HG02610 (cell line): ENCODE measurements at regions not wholly inside any gene's neighbourhood (a gene's known extent, or its start where the extent isn't known, plus 50 kb on each side); places are given as distances from the start of the nearest gene placed in this dataset.

ENCODE experiments used
- ATAC-seq: cut with Tn5 transposase; IDR thresholded peaks from one replicate; pipeline ENCODE4 v1.9.1; 2021; ENCODE audit warnings: mild to moderate bottlenecking, moderate library complexity; ENCODE audit not compliant: unreplicated experiment

DNA sequence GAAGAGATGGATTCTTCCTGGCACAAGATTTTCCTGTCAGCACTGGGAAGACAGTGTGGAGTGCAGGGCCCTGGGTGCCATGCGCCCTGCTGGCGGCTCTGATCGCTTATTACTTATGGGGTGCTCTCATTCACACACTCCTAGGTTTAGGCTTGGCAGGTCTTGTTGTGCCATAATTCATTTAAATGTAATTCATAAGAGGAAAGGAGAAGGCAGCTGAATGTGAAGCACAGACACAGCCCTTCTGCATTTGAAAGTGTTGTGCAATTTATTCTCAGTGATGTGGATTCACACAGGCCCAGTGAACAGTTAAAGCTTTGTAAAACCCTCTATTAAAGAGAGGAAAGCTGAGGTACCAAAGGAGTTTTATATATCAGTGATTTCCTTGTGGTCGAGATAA is 249.7 kb downstream of the C4orf33 start:
- ATAC-seq = no peak

DNA sequence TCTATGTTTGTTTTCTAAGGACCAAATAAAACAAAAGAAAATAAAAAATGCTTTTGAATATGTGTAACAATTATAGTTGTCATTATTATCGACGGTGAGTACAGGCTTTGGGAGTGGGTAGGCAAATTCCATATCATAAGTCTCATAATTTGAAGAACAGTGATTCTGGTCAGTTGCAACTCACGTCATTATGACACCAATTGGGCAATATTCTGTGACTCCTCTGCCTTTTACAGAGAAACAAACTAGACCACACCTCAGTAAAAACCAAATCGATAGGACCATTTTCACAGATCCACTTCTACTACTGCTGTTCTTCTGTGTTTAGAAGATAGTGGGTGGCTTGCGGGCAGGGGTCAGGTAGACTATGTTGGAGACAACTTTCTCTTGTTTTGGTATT is 250.1 kb downstream of the C4orf33 start:
- no peak for ATAC-seq

- no peak for ATAC-seq
Observed at GRCh38 chr4:129346734-129347133, 250.8 kb downstream of the C4orf33 start.

DNA sequence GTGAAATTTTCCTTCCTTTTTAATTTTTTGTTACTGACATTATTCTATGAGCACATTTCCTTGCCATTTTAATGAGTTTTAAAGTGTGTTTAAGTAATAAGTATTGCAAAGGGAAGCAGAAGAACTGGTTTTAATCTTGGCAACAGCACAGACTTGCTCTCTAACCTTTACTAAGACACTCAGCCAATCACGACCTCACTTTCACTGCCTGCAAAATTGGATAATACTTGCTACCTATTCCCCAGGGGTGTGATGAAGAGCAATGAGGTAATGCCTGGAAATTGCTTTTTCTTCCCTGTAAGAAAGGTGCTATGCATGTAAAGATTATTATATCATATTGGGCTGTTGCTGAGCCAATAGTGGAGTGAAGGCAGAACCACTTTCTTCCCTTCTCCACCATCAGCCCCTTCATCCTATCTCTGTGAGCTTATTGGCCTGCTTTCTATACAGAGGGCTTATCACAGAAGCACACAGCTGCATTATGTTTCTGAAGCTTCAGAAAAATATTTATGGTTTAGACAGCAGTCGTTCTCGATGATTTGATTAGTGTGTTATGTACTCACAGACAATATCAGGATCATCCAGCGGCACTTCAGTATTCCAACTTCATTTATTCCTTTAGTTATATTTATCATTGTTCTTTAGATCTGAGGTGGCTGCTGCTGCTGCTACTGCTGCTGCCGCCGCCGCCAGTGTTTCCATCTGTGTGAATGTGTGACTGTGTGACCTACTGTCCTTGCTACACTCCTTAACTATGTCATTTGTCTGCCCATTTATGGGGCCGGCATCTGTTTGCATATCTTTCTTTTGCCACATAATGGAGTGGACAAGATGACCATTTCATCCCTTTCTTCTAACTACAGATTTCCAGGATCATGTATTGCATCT is 255.1 kb downstream of the C4orf33 start:
- ATAC-seq = no peak

DNA sequence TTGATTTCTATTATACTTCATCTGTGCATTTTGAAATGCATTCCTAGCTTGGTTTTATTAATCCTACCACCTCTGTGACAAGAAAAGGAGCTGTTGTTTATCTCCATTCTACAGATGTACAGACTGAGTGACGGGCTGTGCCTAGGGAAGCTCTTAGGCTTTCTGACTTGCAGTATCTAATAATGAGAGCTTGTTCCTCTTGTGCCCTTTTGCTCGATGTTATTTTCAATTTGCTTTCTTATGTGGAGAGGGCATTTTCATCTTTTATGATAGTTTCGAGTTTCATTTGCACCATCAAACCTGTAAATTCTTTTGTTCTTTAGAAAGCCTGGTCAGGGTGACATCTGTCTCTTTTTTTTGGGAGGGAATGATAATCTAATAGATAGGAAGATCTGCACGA is 256.5 kb downstream of the C4orf33 start:
- ATAC-seq = no peak

GRCh38 chr4:129353490-129353889 is 257.5 kb downstream of the C4orf33 start:
- no peak for ATAC-seq

DNA sequence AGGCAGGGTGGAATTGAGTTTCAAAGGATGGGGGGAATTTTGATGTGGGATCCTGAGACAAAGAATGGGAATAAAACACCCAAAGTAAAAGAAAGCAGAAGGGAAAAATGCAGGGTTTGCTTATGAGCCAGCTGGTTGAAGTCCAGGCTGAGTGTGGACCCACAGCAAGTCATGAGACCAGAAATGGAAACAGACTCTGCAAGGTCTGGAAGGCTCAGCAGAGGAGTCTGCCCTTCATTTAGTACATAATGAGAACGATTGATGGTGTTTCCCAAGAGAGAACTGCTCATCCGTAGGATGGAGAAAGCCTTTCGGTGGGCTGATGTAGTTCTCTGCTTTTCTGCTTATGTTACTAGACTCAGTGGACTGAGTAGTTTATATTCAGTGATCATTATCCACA is 259.1 kb downstream of the C4orf33 start:
- ATAC-seq = no peak

DNA sequence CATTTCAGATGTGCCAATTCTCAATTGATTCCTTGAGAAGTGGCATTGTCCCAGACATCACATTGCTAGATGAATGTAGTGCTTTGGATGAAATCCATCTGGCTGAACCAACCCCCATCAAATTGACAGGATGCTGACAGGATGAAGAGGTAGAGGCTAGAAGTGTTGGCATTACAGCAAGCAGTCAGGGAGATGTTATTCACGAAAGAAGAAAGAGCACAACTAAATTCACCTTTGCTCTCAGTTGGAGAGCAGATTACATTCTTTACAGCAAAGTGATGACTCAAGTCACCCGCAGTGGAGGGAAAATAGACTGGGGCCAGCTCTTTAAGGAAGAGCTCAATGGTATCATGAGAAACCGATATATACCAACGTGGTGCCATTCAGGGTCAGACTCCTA is 259.6 kb downstream of the C4orf33 start:
- ATAC-seq = no peak

DNA sequence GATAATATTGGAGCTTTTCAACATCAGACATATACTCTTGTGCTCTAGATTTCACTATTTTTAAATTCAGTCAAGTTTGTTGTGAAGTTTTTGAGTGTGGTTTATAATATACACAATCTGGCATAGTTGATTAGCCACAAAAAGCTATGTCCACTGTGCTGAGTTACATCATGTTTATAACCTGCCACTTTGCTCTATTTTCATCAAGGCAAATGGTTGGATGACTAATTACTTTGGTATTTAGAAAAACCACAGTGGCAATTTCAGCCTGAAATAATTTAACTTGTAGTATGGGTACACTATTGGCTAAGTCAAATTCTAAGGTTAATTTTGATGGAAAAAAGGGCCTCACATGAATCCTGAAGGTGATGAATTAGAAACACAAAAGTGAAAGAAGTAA is 262.6 kb downstream of the C4orf33 start:
- ATAC-seq = no peak

- ATAC-seq = no peak
Observed at GRCh38 chr4:129359461-129359860, 263.5 kb downstream of the C4orf33 start.

- peak; percentile 76 for ATAC-seq
Observed at GRCh38 chr4:129362691-129363274, 266.8 kb downstream of the C4orf33 start.

DNA sequence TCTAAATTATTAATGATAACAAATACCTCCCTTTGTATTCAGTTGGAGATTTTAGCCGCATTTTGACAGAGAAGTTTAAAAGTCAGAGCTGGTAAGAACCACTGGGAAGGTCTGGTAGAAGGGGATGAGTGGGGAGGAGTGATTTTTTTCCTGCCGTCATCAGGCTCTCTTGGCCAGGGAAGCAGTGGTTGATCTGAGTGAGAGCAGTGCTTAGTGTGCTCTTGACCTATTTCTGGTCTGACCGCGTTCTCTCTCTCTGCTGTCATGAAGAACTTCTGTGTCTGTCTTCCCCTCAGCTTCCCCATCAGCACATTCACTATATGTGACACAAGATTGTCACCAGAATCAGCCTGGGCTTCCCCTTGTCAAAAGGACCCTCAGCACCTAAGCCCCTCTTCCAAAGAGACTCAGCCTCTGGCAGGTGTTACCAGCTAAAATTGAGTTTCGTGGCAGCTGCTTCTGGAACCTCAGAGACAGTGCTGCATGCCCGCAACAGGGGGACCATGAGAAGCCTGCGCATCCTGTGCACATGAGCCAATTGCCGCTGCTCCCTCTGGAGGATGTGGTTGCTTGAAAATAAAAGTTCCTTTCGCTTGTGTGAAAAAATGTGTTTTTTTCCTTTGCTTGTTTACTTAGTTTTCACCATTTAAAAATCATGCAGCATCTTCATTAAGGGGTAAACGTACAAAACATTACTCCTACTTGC is 268.9 kb downstream of the C4orf33 start:
- no peak for ATAC-seq

GRCh38 chr4:129369361-129370010 is 273.5 kb downstream of the C4orf33 start:
- ATAC-seq = no peak

DNA sequence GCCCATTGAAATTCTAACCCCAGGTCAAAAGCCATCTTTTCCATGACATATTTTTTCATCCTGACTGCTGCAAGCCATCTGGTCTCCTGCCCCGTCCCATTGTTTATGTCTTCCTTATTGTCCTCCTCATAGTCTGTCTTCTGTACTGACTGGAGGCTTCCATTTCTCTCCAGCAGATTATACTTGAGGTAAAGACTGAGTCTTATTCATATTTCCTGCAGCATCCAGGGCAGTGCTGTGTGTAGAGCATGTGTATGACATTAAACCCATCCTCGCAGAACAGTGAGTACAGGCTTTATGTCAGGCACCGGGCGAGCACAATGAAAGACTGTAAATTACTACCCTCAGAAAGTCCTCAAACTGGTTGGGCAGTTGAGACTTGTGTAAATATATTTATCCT is 275.1 kb downstream of the C4orf33 start:
- ATAC-seq = no peak

DNA sequence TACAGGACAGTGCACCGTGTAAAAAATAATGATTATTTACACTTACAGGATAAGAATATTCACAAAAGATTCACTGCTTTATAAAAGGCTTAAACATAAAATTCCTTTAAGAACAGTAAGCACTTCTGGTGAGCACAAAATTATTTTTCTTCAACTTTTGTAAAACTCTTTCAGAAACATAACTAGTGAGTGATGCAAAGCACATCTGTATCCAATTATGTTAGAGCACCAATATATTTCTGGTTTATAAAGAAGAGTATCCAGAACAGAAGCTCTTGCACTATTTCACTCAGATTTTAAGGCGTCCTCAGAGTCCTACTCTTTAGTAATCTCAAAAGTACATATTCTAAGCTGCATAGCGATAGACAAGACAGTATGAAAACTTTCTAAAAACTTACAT is 276.0 kb downstream of the C4orf33 start:
- no peak for ATAC-seq

DNA sequence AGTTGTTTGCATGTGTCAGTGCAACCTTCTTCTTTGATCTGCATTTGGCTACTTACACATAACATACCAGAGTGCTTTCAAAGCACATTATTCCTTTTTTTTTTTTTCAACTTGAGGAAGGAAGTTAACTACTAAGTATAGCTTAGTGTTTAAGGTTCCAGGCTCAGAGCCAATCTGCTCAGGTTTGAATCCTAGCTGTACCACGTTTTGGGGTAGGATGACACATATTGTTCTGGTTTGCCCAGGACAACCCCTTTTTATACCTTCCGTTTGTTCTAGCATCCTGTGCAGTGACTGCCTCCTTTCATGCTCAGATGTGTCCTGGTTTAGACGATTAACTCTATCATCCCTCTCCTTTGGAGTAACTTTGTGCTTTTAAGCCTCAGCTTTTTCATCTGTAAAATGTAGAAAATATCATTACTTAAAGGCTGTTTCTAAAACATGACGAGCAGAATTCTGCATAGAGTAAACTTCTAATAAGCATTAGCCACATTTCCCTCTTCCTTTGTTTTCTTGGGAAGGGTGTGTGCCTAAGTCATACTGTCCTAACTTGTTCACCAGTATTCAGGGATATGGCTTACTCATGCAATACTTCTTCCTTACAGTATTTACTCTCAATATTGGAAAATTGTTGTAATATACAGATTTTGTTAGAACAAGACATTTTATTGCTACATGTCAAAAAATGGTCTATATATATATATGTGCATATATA is 281.3 kb downstream of the C4orf33 start:
- ATAC-seq = no peak

DNA sequence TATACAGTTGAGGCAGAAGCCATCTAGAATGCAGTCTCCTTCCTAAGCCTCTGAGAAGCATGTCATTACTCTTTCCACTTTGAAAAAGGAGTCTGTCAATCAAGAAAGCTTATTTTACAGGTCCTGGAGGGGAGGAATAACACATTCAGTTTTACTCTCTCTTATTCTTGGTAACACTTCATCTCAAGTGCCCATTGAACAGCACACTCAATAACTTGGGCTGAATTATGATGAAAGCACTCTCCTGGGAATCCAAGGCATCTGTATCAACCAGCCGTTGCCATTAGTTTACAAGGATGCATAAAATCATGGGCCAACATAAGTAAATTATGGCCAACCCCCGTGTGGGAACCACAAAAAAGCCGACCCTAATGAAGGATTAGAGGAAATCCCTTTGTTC is 282.4 kb downstream of the C4orf33 start:
- no peak for ATAC-seq

DNA sequence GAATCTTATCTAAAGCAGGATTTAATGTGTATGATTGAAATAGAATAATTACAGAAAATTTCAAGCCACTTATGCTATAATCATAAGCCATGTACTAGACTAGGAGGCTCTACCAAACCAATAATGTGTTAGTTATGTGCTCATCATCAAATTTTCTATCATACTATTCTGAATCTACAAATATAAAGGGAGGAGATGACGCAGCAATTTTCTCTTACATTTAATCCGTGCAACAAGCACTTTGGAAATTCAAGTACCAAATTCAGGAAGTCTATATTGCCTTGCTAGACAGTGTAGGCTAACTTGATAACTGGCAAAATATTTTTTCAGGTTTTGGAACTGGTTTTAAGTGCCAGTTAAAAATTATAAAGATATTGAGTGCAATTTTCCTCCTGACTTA is 283.5 kb downstream of the C4orf33 start:
- ATAC-seq = no peak

DNA sequence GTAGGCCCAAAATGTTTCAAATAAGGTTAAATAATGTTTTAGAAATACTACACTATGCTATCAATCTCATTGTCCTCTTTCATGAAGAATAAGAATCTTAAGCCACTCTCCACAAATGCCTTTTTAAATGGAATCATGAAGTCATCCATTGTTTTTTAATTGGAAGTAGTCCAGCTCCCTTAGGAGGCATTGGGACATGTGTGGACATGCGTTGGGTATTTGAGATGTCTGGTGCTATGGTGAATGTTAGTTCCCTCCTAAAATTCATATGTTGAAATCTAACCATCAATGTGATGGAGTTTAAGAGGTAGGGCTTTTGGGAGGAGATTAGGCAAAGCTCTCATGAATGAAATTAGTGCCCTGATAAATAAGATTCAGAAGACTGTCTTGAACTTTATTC is 289.0 kb downstream of the C4orf33 start:
- no peak for ATAC-seq

- no peak for ATAC-seq
Observed at GRCh38 chr4:129387666-129388065, 291.7 kb downstream of the C4orf33 start.

DNA sequence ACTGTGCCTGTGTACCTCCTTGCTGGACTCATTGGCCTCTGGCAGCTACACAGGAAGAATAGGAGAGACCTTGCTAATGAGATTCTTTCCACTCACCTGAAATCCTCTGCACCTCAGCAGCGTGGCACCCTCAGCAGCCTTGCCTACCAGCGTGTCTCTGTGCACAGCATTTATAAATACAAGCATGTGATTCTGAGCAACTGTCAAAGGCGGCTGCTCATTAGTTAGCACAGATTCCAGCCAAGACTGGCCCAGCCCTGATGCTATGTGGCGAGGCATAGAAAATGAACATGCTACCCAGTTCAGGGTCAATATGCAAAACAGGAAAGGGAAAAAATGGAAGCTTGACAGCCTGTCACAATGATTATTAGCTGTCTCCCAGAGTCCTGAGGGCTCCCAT is 298.0 kb downstream of the C4orf33 start:
- no peak for ATAC-seq
